HUES6 (cell line): ENCODE measurements at regions not wholly inside any gene's neighbourhood (a gene's known extent, or its start where the extent isn't known, plus 50 kb on each side); places are given as distances from the start of the nearest gene placed in this dataset.

Experiments
- H3K27ac ChIP-seq: 2 replicates; pipeline ENCODE4 v1.7.0; 2013; ENCODE audit warnings: low read depth, mild to moderate bottlenecking, low read length, inconsistent platforms
- H3K27me3 ChIP-seq: 2 replicates; pipeline ENCODE4 v1.6.1; 2013; ENCODE audit warnings: low read length; ENCODE audit not compliant: control insufficient read depth, insufficient read depth
- H3K36me3 ChIP-seq: 2 replicates; pipeline ENCODE4 v1.6.1; 2013; ENCODE audit warnings: low read length; ENCODE audit not compliant: control insufficient read depth, insufficient read depth
- H3K4me1 ChIP-seq: 2 replicates; pipeline ENCODE4 v1.6.1; 2013; ENCODE audit warnings: low read length; ENCODE audit not compliant: control insufficient read depth, insufficient read depth
- H3K4me3 ChIP-seq: 2 replicates; pipeline ENCODE4 v1.5.1; 2013; ENCODE audit warnings: low read depth, low read length
- H3K9ac ChIP-seq: one replicate; pipeline ENCODE4 v1.6.1; 2013; ENCODE audit warnings: mild to moderate bottlenecking, low read length
- H3K9me3 ChIP-seq: 2 replicates; pipeline ENCODE4 v1.6.1; 2013; ENCODE audit warnings: low read depth, low read length; ENCODE audit not compliant: control insufficient read depth, insufficient read depth

DNA sequence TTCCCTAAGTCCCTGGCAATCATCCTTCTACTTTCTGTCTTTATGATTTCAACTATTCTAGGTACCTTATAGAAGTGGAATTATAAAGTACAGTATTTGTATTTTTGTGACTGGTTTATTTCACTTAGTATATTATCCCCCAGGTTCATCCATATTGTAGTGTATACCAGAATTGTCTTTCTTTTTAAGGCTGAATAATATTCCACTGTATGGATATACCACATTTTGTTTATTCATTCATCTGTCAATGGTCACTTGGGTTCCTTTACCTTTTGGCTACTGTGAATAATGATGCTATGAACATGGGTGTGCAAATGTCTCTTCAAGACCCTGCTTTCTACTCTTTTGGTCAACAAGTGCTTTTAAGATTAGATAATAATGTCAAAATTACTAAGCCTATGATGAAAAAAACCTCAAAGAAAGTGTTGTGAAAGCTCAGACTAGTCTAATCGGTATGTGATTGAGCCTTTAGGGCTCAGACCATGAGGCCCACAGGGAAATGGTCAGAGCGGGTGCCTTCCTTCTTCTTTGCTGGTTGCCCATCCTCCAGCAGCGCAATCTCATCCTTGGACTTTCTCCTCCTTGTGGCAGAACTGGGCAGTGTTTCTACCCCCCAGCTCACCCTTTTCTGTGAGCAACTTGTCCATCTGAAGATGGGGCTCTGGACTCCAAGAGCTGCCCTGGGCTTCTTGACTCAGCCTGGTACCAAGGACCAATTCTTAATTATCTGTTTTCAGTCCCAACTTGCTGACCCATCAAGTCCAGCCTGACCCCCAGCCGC is 105.4 kb downstream of the TTC8 start:
- Histone ChIP-seq H3K27me3 (no peaks in the 10 kb centered on the region), H3K4me1 (no peaks in the 10 kb centered on the region), H3K9me3 (peaks cover 3% of the 10 kb centered on the region; the same call in 1 of the 2 replicates), H3K27ac (no peak overlapping the region), H3K4me3 (no peak overlapping the region), H3K9ac (no peak overlapping the region), H3K36me3 (no peaks in the 10 kb centered on the region)

DNA sequence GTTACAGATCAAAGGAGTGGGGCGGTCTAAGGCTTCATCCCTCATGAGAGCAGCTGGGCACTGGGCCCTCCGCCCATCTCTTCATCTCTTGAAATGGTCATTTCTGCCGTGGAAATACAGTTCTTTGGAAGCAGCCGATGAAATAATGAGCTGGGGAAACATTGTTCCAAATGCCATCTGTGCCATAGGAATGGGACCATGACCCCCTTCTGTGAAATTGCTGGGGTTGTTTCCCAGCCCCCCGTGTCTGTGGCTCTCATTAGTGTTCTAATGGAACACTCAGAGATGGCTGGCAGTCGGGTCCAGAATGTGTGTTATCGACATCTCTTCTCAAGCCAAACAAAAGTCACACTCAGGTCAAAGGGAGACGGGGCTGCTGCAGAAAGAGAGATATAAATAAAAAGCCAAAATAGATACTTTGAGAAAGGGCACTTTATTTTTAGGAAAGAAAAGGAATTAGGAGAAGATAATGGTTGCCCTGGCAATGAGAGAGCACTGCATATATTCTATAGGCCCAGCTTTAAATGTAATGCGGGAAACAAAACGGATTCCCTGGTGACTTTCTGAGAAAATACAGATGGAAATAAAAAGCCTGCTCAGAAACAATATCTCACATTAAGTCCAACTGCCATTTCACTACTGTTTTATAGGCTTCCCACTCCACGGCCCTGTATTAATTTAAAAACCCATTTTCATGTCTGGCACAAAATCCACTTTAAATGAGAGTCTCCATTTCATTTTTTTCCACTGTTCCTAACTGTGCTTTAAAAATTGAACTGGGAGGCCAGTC is 107.1 kb downstream of the TTC8 start:
- peaks cover 3% of the 10 kb centered on the region; the same call in 1 of the 2 replicates for H3K9me3 ChIP-seq
- H3K27ac ChIP-seq, result no peak overlapping the region
- no peaks in the 10 kb centered on the region for H3K36me3 ChIP-seq
- no peaks in the 10 kb centered on the region for H3K4me1 ChIP-seq
- no peak overlapping the region for H3K4me3 ChIP-seq
- no peaks in the 10 kb centered on the region for H3K27me3 ChIP-seq
- H3K9ac ChIP-seq, result no peak overlapping the region

DNA sequence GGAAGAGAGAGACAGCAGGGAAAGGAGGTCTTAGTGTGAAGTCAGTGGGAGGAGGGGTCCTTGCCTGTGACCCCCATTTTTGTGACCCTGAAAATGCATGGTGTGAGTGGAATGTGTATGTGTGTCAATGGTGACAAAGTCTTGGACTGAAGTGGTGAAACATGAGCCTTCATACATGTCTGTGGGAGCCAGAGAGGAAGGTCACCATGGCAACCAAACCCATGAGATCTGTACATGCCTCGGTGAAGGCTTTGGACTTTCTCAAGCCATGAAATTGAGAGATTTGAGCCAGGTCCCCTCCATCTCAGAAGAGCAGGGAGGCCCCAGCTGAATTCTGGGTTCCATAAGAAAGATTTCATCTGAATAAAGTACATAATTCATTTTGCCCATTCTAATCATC is 108.7 kb downstream of the TTC8 start:
- H3K9me3 ChIP-seq, result peaks cover 3% of the 10 kb centered on the region; the same call in 1 of the 2 replicates
- no peak overlapping the region for H3K27ac ChIP-seq
- H3K4me3 ChIP-seq, result no peak overlapping the region
- no peaks in the 10 kb centered on the region for H3K27me3 ChIP-seq
- H3K9ac ChIP-seq, result no peak overlapping the region
- no peaks in the 10 kb centered on the region for H3K36me3 ChIP-seq
- H3K4me1 ChIP-seq, result no peaks in the 10 kb centered on the region

DNA sequence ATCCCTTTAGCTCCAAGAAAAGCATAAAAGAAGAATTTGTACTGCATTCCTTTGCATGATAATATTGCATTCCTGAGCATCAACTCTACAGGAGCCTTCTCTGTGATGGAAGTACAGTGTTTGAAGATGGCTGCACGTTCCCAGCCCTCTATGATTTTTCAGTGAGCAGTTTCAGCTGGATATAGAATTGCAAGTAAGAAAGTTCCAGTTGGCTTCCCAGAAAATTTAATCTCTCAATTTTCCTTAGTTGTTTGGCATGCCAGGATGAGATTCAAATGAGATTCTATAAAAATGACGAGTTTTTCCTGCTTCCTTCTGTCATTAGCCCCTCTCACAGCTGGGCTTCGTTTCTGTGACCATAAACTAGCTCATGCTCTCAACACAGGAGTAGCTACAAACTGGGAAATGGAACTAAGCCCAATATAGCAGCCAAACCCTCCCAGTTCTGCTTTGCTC is 109.9 kb downstream of the TTC8 start:
- H3K9ac ChIP-seq, result no peak overlapping the region
- H3K4me1 ChIP-seq, result no peaks in the 10 kb centered on the region
- no peak overlapping the region for H3K4me3 ChIP-seq
- H3K9me3 ChIP-seq, result peaks cover 1% of the 10 kb centered on the region; the same call in 1 of the 2 replicates
- no peaks in the 10 kb centered on the region for H3K27me3 ChIP-seq
- H3K36me3 ChIP-seq, result no peaks in the 10 kb centered on the region
- H3K27ac ChIP-seq, result no peak overlapping the region

DNA sequence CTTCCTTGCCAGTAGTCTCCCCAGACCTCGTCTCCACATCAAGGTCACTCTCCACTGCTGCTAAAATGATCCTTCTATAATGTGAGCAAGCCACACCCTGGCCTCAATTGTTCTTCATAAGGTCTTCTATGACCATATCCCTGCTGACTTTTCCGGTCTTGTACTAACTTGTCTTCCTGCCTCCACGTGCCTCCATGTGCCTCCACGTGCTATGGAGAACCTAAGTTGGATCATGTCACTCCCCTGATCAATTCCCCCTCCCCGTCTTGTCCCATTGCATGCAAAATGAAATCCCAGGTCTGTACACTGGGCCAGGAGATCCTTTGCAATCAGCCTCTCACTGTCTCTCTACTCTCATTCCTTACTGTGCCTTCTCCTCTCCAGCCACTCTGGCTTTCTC is 110.6 kb downstream of the TTC8 start:
- H3K4me1 ChIP-seq, result no peaks in the 10 kb centered on the region
- no peaks in the 10 kb centered on the region for H3K9me3 ChIP-seq
- H3K27ac ChIP-seq, result no peak overlapping the region
- H3K27me3 ChIP-seq, result no peaks in the 10 kb centered on the region
- H3K9ac ChIP-seq, result no peak overlapping the region
- H3K4me3 ChIP-seq, result no peak overlapping the region
- no peaks in the 10 kb centered on the region for H3K36me3 ChIP-seq

DNA sequence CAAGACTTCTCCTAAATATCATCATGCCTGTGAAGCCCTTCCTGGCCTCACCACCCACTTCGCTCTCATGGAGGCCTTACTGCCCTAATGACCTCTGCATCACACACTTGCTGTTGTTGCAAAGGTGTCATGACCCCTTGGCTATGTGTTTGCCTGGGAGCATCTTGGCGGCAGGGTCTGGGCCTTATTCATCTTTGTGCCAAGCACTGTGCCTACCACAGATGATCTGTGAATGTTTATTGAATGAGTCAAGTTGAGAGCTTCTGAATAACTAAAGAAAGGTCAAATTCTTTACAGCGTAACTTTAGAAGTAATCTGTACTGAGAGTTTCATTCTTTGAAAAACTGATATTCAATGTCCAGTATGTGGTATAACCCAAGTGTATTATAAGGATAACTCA is 113.3 kb downstream of the TTC8 start:
- H3K4me1 ChIP-seq, result no peaks in the 10 kb centered on the region
- H3K27me3 ChIP-seq, result no peaks in the 10 kb centered on the region
- no peak overlapping the region for H3K27ac ChIP-seq
- H3K9ac ChIP-seq, result no peak overlapping the region
- no peaks in the 10 kb centered on the region for H3K9me3 ChIP-seq
- H3K36me3 ChIP-seq, result no peaks in the 10 kb centered on the region
- H3K4me3 ChIP-seq, result no peak overlapping the region

DNA sequence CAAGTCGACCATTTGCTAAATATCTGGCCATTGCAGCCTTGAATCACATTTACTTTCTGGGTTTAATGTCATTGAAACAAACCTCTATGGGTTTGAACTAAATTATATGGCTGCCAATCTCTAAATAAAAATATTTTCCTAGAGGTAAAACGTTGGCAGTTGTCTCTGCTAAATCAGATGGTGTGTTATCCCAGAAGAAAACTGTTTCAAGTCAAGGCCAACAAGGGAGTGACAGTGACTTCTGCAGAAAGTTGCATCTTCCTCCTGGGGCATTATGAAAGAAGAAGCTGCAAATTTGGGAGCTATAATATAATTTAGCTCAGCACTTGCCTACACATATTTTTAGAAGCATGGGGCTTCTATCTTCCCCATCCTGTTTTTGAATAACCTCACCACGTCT is 116.2 kb downstream of the TTC8 start:
- Histone ChIP-seq H3K9ac (no peak overlapping the region), H3K27ac (no peak overlapping the region), H3K4me3 (no peak overlapping the region)

DNA sequence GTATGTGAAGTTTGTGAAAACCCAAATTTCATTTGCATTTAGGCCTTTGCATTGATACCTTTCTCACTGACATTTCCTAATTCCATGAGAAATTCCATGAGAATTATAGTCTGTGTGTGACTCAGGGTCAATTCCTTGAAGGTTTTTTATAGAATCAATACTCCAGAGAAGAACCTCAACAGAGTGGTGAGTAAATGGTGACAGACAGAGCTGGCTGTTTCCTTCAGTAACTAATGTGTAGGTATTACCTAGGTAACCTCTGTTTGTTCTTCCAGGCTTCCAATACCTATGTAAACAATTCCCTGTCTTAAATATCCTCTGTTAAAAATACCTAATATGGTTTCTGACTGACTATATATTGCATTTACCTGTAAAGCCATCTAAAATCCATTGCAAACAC is 117.0 kb downstream of the TTC8 start:
- Histone ChIP-seq H3K27ac (no peak overlapping the region), H3K9ac (no peak overlapping the region)

More for the DNA sequence above, 116.2 kb downstream of the TTC8 start:
- Histone ChIP-seq H3K4me1 (no peaks in the 10 kb centered on the region), H3K9me3 (no peaks in the 10 kb centered on the region), H3K36me3 (no peaks in the 10 kb centered on the region), H3K27me3 (peaks cover 5% of the 10 kb centered on the region; the same call in 1 of the 2 replicates)

DNA sequence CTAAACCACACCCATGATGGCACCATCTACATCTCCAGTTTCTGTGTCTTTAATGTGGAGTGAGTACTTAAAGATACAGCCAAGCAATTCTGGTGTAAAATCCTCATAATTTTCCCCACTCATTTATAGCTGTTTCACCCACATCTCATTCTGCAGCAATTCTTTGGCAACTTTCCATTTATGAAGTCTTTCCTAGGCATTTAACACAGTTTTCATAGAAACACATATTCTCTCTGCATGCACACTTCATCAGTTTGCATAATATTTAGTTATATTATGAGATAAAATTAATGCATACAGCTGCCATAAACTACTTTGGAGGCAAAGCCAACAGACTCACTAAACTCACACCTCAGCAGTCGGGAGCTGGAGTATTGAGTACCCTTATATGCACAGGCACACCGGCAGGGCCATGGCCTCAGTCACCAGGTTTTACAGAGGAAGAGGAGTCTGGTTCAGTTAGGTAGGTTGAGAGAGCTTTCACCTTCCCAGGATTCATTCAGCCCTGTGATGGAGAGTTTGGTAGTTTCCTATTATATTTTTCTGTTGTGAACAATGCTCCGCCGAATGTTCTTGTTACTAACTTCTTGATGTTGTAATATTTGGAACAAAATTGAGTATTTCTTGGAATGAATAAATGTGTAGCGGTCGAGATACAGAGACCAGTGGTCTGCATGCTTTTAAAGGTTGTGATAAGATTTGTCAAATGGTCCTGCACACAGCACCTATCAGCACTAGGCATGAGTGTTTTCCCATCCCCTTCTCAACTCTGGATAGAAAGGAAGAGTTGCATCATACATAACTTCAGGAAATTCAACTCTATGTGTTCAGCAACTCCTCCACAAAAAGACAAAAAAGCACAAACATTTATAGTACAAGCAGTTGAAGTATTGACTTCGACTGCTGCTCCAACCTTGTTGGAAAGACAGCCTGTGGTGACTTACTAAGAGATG is 123.5 kb downstream of the TTC8 start:
- Histone ChIP-seq H3K27me3 (peaks cover 16% of the 10 kb centered on the region; the same call in 1 of the 2 replicates), H3K36me3 (no peaks in the 10 kb centered on the region), H3K4me1 (no peaks in the 10 kb centered on the region), H3K9me3 (peaks cover 18% of the 10 kb centered on the region), H3K9ac (no peak overlapping the region), H3K4me3 (no peak overlapping the region), H3K27ac (no peak overlapping the region)

More for the DNA sequence above, 117.0 kb downstream of the TTC8 start:
- Histone ChIP-seq H3K9me3 (no peaks in the 10 kb centered on the region), H3K4me1 (no peaks in the 10 kb centered on the region), H3K36me3 (no peaks in the 10 kb centered on the region), H3K27me3 (peaks cover 5% of the 10 kb centered on the region; the same call in 1 of the 2 replicates), H3K4me3 (no peak overlapping the region)

DNA sequence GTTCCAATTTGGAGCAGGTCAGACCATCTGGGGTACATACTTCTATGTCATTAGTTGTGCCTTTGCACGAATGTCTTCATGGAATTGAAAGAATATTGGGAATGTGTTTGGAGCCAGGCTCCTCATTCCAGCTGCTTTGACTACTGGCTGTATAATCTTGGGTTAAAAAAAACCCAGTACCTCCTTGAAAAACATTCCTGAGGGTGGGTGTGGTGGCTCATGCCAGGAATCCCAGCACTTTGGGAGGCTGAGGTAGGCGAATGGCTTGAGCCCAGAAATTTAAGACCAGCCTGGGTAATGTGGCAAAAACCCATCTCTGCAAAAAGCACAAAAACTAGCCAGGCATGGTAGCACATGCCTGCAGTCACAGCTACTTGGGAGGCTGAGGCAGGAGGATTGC is 125.6 kb downstream of the TTC8 start:
- Histone ChIP-seq H3K4me1 (no peaks in the 10 kb centered on the region), H3K36me3 (no peaks in the 10 kb centered on the region), H3K4me3 (no peak overlapping the region), H3K27me3 (peaks cover 16% of the 10 kb centered on the region; the same call in 1 of the 2 replicates), H3K9ac (no peak overlapping the region), H3K9me3 (peaks cover 23% of the 10 kb centered on the region), H3K27ac (no peak overlapping the region)
